CD4-positive, alpha-beta T cell (primary cell): ENCODE measurements at regions not wholly inside any gene's neighbourhood (a gene's known extent, or its start where the extent isn't known, plus 50 kb on each side); places are given as distances from the start of the nearest gene placed in this dataset.
"Not testable (repeated sequence)": the region's sequence is repeated elsewhere in the genome, so short reads cannot be mapped to it uniquely, and the experiment has no call there.

Experiments
- ATAC-seq: fragments of 200-7000 bp; cut with Tn5 transposase; one replicate; pipeline ENCODE4 v1.10.0; 2022; ENCODE audit warnings: mild to moderate bottlenecking; ENCODE audit not compliant: poor library complexity
- CTCF ChIA-PET: fragments of 350-600 bp; sonication (Branson Sonifier 250); formaldehyde crosslinking; loops from one replicate; lab custom pipeline; 2021; ENCODE audit warnings: antibody characterized with exemption, inconsistent platforms; lab: Charles Lee
- POLR2A ChIA-PET: fragments of 350-600 bp; sonication (Branson Sonifier 250); formaldehyde crosslinking; loops from one replicate; lab custom pipeline; 2021; ENCODE audit warnings: antibody characterized with exemption, inconsistent platforms; lab: Charles Lee
- DNase-seq, 14 experiments: peaks; one replicate each; pipeline ENCODE4 v3.0.0-alpha.2; 2013 to 2020; ENCODE audit warnings: mixed read lengths in 2 of 14
- H3K27ac ChIP-seq, 2 donors: one replicate each; pipeline versions ENCODE4 v1.5.1 to v1.7.0; 2013; ENCODE audit warnings: low read length in 2 of 2, low read depth in 1 of 2, mild to moderate bottlenecking in 1 of 2
- H3K27me3 ChIP-seq, 2 experiments: 1 replicate in 1 of 2; 2 replicates in 1 of 2; pipeline versions ENCODE4 v1.6.1 to v1.7.0; 2013; ENCODE audit warnings: low read length in 2 of 2, control low read depth in 1 of 2, mild to moderate bottlenecking in 1 of 2, moderate library complexity in 1 of 2; ENCODE audit not compliant: insufficient read depth in 2 of 2, control insufficient read depth in 1 of 2
- H3K36me3 ChIP-seq: one replicate; pipeline ENCODE4 v1.6.1; 2013; ENCODE audit warnings: low read length, control low read depth; ENCODE audit not compliant: insufficient read depth
- H3K4me1 ChIP-seq: one replicate; pipeline ENCODE4 v1.6.1; 2013; ENCODE audit warnings: low read length, control low read depth; ENCODE audit not compliant: insufficient read depth
- H3K4me3 ChIP-seq: one replicate; pipeline ENCODE4 v1.5.1; 2013; ENCODE audit warnings: mild to moderate bottlenecking, low read length, moderate library complexity
- H3K9me3 ChIP-seq, 2 experiments: 1 replicate in 1 of 2; 2 replicates in 1 of 2; pipeline versions ENCODE4 v1.6.1 to v1.7.0; 2013; ENCODE audit warnings: low read length in 2 of 2, mild to moderate bottlenecking in 2 of 2, control low read depth in 1 of 2, moderate library complexity in 1 of 2; ENCODE audit not compliant: control insufficient read depth in 1 of 2, insufficient read depth in 1 of 2
- H3K27ac Mint-ChIP-seq: one replicate; pipeline ENCODE4 v1.8.0; 2020; ENCODE audit warnings: mixed read lengths
- H3K27me3 Mint-ChIP-seq: one replicate; pipeline ENCODE4 v1.8.0; 2021; ENCODE audit warnings: mixed read lengths
- H3K36me3 Mint-ChIP-seq: one replicate; pipeline ENCODE4 v1.8.0; 2021; ENCODE audit warnings: low read depth, mixed read lengths
- H3K4me1 Mint-ChIP-seq: one replicate; pipeline ENCODE4 v1.8.0; 2021; ENCODE audit warnings: low read depth, mixed read lengths
- H3K4me3 Mint-ChIP-seq: one replicate; pipeline ENCODE4 v1.8.0; 2020; ENCODE audit warnings: mild to moderate bottlenecking, mixed read lengths
- H3K9me3 Mint-ChIP-seq: one replicate; pipeline ENCODE4 v1.8.0; 2020; ENCODE audit warnings: mixed read lengths
- intact Hi-C, 2 experiments: fragments of 100-400 bp; cut with DNase I in 1 of 2; cut with micrococcal nuclease in 1 of 2; formaldehyde crosslinking; loops; one replicate each; pipeline versions ENCODE4 v1.15.1 to v1.9.0; 2023 to 2025; cut with DNase I, micrococcal nuclease
- TF ChIP-seq, protein P1 (sequence below): fragments of 200-600 bp; IDR thresholded peaks from one replicate; pipeline ENCODE4 v1.8.0; 2022; ENCODE audit warnings: antibody characterized with exemption, mild to moderate bottlenecking

- no peak overlapping the region for H3K27ac Mint-ChIP-seq
- no peak overlapping the region for H3K27ac ChIP-seq
- H3K36me3 Mint-ChIP-seq, result no peaks in the 10 kb centered on the region
- H3K9me3 Mint-ChIP-seq, result no peaks in the 10 kb centered on the region
- no peaks in the 10 kb centered on the region for H3K9me3 ChIP-seq
- CTCF ChIA-PET, result no interaction called here
- no peaks in the 10 kb centered on the region for H3K36me3 ChIP-seq
- no peaks in the 10 kb centered on the region for H3K4me1 ChIP-seq
- ATAC-seq (no peak), DNase-seq (no peak)
- POLR2A ChIA-PET, result no interaction called here
- H3K4me3 ChIP-seq, result no peak overlapping the region
- TF ChIP-seq, protein P1, sequence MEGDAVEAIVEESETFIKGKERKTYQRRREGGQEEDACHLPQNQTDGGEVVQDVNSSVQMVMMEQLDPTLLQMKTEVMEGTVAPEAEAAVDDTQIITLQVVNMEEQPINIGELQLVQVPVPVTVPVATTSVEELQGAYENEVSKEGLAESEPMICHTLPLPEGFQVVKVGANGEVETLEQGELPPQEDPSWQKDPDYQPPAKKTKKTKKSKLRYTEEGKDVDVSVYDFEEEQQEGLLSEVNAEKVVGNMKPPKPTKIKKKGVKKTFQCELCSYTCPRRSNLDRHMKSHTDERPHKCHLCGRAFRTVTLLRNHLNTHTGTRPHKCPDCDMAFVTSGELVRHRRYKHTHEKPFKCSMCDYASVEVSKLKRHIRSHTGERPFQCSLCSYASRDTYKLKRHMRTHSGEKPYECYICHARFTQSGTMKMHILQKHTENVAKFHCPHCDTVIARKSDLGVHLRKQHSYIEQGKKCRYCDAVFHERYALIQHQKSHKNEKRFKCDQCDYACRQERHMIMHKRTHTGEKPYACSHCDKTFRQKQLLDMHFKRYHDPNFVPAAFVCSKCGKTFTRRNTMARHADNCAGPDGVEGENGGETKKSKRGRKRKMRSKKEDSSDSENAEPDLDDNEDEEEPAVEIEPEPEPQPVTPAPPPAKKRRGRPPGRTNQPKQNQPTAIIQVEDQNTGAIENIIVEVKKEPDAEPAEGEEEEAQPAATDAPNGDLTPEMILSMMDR, result no peak
- intact Hi-C loops, result no loop called here
- no peaks in the 10 kb centered on the region for H3K4me1 Mint-ChIP-seq
- H3K27me3 ChIP-seq, result no peaks in the 10 kb centered on the region
- no peaks in the 10 kb centered on the region for H3K27me3 Mint-ChIP-seq
- no peak overlapping the region for H3K4me3 Mint-ChIP-seq
Observed at GRCh38 chr6:14550410-14550809, 432.8 kb downstream of the CD83 start.

DNA sequence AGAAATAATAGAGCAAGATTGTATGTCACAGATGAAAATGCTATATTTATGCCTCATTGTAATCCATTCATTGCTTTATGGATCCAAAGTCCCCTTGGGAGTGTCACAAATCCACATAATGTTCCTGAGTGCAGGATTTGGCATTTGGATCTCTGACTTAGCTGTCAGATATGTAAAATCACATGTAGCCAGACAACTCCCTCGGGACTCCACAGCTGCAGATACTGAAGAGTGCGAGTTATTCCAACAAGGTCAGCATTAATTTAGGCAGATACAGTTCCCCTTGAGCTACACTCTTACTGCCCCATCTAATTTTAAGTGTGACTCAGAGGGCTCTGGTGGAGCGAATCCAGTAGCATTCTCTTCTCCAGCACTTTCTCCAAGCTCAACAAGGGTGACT, 433.2 kb downstream of the CD83 start:
- no peak overlapping the region for H3K27ac ChIP-seq
- H3K4me3 ChIP-seq, result no peak overlapping the region
- Mint-ChIP-seq H3K9me3 (no peaks in the 10 kb centered on the region), H3K4me1 (no peaks in the 10 kb centered on the region), H3K36me3 (no peaks in the 10 kb centered on the region), H3K27me3 (no peaks in the 10 kb centered on the region), H3K27ac (no peak overlapping the region), H3K4me3 (no peak overlapping the region)
- no peaks in the 10 kb centered on the region for H3K9me3 ChIP-seq
- no peak for DNase-seq
- no peaks in the 10 kb centered on the region for H3K4me1 ChIP-seq
- no peaks in the 10 kb centered on the region for H3K27me3 ChIP-seq
- H3K36me3 ChIP-seq, result no peaks in the 10 kb centered on the region
- TF ChIP-seq, protein P1, result no peak
- ChIA-PET CTCF (no interaction called here), POLR2A (no interaction called here)
- ATAC-seq, result no peak
- intact Hi-C loops, result no loop called here

- POLR2A ChIA-PET, H3K27ac ChIP-seq, ATAC-seq, H3K36me3 Mint-ChIP-seq, intact Hi-C loops, H3K27me3 ChIP-seq, H3K36me3 ChIP-seq, H3K9me3 Mint-ChIP-seq, H3K4me3 Mint-ChIP-seq, H3K27ac Mint-ChIP-seq, H3K4me1 Mint-ChIP-seq, H3K9me3 ChIP-seq, H3K4me3 ChIP-seq, H3K4me1 ChIP-seq, H3K27me3 Mint-ChIP-seq, DNase-seq, CTCF ChIA-PET: not testable (repeated sequence)
Observed at GRCh38 chr6:14551601-14552000, 434.0 kb downstream of the CD83 start.

DNA sequence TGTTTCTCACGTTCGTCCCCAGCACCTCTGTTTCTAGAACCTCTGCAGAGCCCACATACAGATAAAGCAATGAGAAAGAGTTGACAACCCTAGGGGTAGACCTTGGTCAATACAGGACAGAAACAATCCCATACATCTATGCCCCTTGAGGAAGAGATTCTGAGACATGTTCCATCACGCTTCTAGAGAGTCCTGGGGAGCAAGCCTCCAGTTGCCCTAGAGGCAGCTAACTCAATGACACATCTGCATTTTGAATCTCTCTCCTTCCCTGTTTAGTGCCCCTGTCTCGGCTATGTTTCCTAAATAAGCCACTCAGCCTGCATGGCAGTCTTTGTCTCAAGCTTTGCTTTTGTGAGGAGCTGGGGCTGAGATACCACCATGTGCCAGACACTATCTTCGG, 435.3 kb downstream of the CD83 start:
- H3K27ac Mint-ChIP-seq, result no peak overlapping the region
- no peak for ATAC-seq

More for the DNA sequence above, 435.3 kb downstream of the CD83 start:
- no peak overlapping the region for H3K27ac ChIP-seq
- H3K27me3 ChIP-seq, result no peaks in the 10 kb centered on the region
- H3K4me1 ChIP-seq, result no peaks in the 10 kb centered on the region
- H3K27me3 Mint-ChIP-seq, result no peaks in the 10 kb centered on the region
- H3K4me3 ChIP-seq, result no peak overlapping the region
- H3K36me3 ChIP-seq, result no peaks in the 10 kb centered on the region
- no peak for DNase-seq
- H3K9me3 Mint-ChIP-seq, result no peaks in the 10 kb centered on the region
- no peaks in the 10 kb centered on the region for H3K9me3 ChIP-seq
- ChIA-PET POLR2A (no interaction called here), CTCF (no interaction called here)
- no peak overlapping the region for H3K4me3 Mint-ChIP-seq
- intact Hi-C loops, result no loop called here
- H3K4me1 Mint-ChIP-seq, result no peaks in the 10 kb centered on the region
- TF ChIP-seq, protein P1, result no peak
- H3K36me3 Mint-ChIP-seq, result no peaks in the 10 kb centered on the region
